Calu3 (cell line): ENCODE measurements at regions not wholly inside any gene's neighbourhood (a gene's known extent, or its start where the extent isn't known, plus 50 kb on each side); places are given as distances from the start of the nearest gene placed in this dataset.

Experiments
- BruUV-seq: library from RNA; stranded (reverse); fragments of 400-500 nt; replicated peaks from 2 replicates; lab custom pipeline; 2021; lab: Mats Ljungman, UMichigan
- CTCF ChIA-PET: fragments of 300-600 bp; sonication (Branson Sonifier 250); formaldehyde crosslinking; loops from one replicate; lab custom pipeline; 2022; ENCODE audit warnings: antibody characterized with exemption; lab: Charles Lee
- DNase-seq: peaks from one replicate; pipeline ENCODE4 v3.0.0; 2022
- H3K27ac Mint-ChIP-seq: one replicate; pipeline ENCODE4 v1.8.0; 2022; ENCODE audit warnings: mixed read lengths; ENCODE audit not compliant: unreplicated experiment
- H3K27me3 Mint-ChIP-seq: one replicate; pipeline ENCODE4 v1.8.0; 2022; ENCODE audit warnings: mixed read lengths; ENCODE audit not compliant: unreplicated experiment
- H3K36me3 Mint-ChIP-seq: one replicate; pipeline ENCODE4 v1.8.0; 2022; ENCODE audit warnings: mild to moderate bottlenecking, moderate library complexity, mixed read lengths; ENCODE audit not compliant: insufficient read depth, unreplicated experiment
- H3K4me1 Mint-ChIP-seq: one replicate; pipeline ENCODE4 v1.8.0; 2022; ENCODE audit warnings: mild to moderate bottlenecking, low read depth, mixed read lengths; ENCODE audit not compliant: unreplicated experiment
- H3K4me3 Mint-ChIP-seq: one replicate; pipeline ENCODE4 v1.8.0; 2022; ENCODE audit warnings: mild to moderate bottlenecking, low read depth, moderate library complexity, mixed read lengths; ENCODE audit not compliant: unreplicated experiment
- H3K9me3 Mint-ChIP-seq: one replicate; pipeline ENCODE4 v1.8.0; 2022; ENCODE audit warnings: low read depth, mixed read lengths; ENCODE audit not compliant: unreplicated experiment
- CTCF ChIP-seq: fragments of 200-600 bp; IDR thresholded peaks from one replicate; pipeline ENCODE4 v1.8.0; 2022; ENCODE audit warnings: antibody characterized with exemption; ENCODE audit not compliant: unreplicated experiment
- intact Hi-C: fragments of 100-400 bp; cut with micrococcal nuclease; formaldehyde crosslinking; loops from one replicate; pipeline ENCODE4 v1.10.0; 2022; ENCODE audit not compliant: unreplicated experiment

GRCh38 chr20:4088766-4089165 is 59.9 kb upstream of the SMOX start:
- DNase-seq: no peak
- no TSS peak for BruUV-seq
- CTCF ChIA-PET: interaction anchor here (0.5 kb wide), 1 partner anchor 1177 kb away, joined by 4 read pairs; no protein-coding TSS in a partner anchor
- H3K4me3 Mint-ChIP-seq: no peak overlapping the region
- H3K27ac Mint-ChIP-seq: no peak overlapping the region
- no peaks in the 10 kb centered on the region for H3K9me3 Mint-ChIP-seq
- peaks cover 10% of the 10 kb centered on the region for H3K27me3 Mint-ChIP-seq
- no peak for TF ChIP-seq CTCF
- peaks cover 12% of the 10 kb centered on the region for H3K4me1 Mint-ChIP-seq
- peaks cover 11% of the 10 kb centered on the region for H3K36me3 Mint-ChIP-seq
- intact Hi-C loops: loop anchor here (10.0 kb wide), 1 partner anchor 194 kb away; no protein-coding TSS in a partner anchor

GRCh38 chr20:4087923-4088322 is 60.7 kb upstream of the SMOX start:
- H3K4me1 Mint-ChIP-seq: peaks cover 12% of the 10 kb centered on the region
- H3K4me3 Mint-ChIP-seq: no peak overlapping the region
- H3K27me3 Mint-ChIP-seq: peaks cover 15% of the 10 kb centered on the region
- H3K9me3 Mint-ChIP-seq: no peaks in the 10 kb centered on the region
- no TSS peak for BruUV-seq
- TF ChIP-seq CTCF: no peak
- no peak overlapping the region for H3K27ac Mint-ChIP-seq
- CTCF ChIA-PET: interaction anchor here (0.6 kb wide), 1 partner anchor 72 kb away, joined by 3 read pairs; no protein-coding TSS in a partner anchor
- H3K36me3 Mint-ChIP-seq: peaks cover 11% of the 10 kb centered on the region
- intact Hi-C loops: loop anchor here (10.0 kb wide), 1 partner anchor 193 kb away; no protein-coding TSS in a partner anchor
- DNase-seq: no peak

- CTCF ChIA-PET: interaction anchor here (0.6 kb wide), 1 partner anchor 71 kb away, joined by 3 read pairs; no protein-coding TSS in a partner anchor
- no peak for DNase-seq
- Mint-ChIP-seq H3K27ac (no peak overlapping the region), H3K27me3 (peaks cover 22% of the 10 kb centered on the region), H3K4me1 (peaks cover 12% of the 10 kb centered on the region), H3K9me3 (no peaks in the 10 kb centered on the region), H3K4me3 (no peak overlapping the region), H3K36me3 (peaks cover 11% of the 10 kb centered on the region)
- no TSS peak for BruUV-seq
- TF ChIP-seq CTCF: no peak
- intact Hi-C loops: loop anchor here (10.0 kb wide), 1 partner anchor 192 kb away; no protein-coding TSS in a partner anchor
These were observed 61.6 kb upstream of the SMOX start for GRCh38 chr20:4086771-4087687.

- Mint-ChIP-seq H3K9me3 (no peaks in the 10 kb centered on the region), H3K4me1 (peaks cover 12% of the 10 kb centered on the region), H3K27me3 (peaks cover 24% of the 10 kb centered on the region), H3K36me3 (peaks cover 11% of the 10 kb centered on the region), H3K27ac (no peak overlapping the region), H3K4me3 (no peak overlapping the region)
- intact Hi-C loops: loop anchor here (1.0 to 10.0 kb wide), 2 partner anchors 70 to 190 kb away; no protein-coding TSS in a partner anchor
- CTCF ChIA-PET: interaction anchor here (0.6 to 1.4 kb wide), 9 partner anchors 8 to 408 kb away, joined by 3 to 8 read pairs (median 3); no protein-coding TSS in a partner anchor
- no peak for DNase-seq
- BruUV-seq: no TSS peak
- TF ChIP-seq CTCF: no peak
These were observed 63.9 kb upstream of the SMOX start for GRCh38 chr20:4084721-4085120.
